Smooth muscle cell (in vitro differentiated cells): ENCODE measurements at regions not wholly inside any gene's neighbourhood (a gene's known extent, or its start where the extent isn't known, plus 50 kb on each side); places are given as distances from the start of the nearest gene placed in this dataset.

Experiments used
- DNase-seq: peaks from one replicate; lab custom pipeline; 2025; ENCODE audit not compliant: unreplicated experiment; lab: John Stamatoyannopoulos, UW
- H2AFZ ChIP-seq: fragments of 200-600 bp; sonication (generic); 2 replicates; pipeline ENCODE4 v1.6.0; 2016; ENCODE audit warnings: antibody characterized with exemption, low read depth, mild to moderate bottlenecking
- H3F3A ChIP-seq: fragments of 200-600 bp; sonication (generic); 2 replicates; pipeline ENCODE4 v1.6.0; 2017; ENCODE audit warnings: antibody characterized with exemption, low read depth
- H3K27ac ChIP-seq: fragments of 200-600 bp; sonication (generic); 2 replicates; pipeline ENCODE4 v1.5.1; 2016; ENCODE audit warnings: low read depth, mild to moderate bottlenecking
- H3K27me3 ChIP-seq: fragments of 200-600 bp; sonication (generic); 2 replicates; pipeline ENCODE4 v1.6.1; 2016; ENCODE audit warnings: low read depth, mild to moderate bottlenecking
- H3K36me3 ChIP-seq: fragments of 200-600 bp; sonication (generic); 2 replicates; pipeline ENCODE4 v1.5.1; 2016; ENCODE audit warnings: low read depth
- H3K4me1 ChIP-seq: fragments of 200-600 bp; sonication (generic); 2 replicates; pipeline ENCODE4 v1.5.1; 2016; ENCODE audit warnings: low read depth
- H3K4me2 ChIP-seq: fragments of 200-600 bp; sonication (generic); 2 replicates; pipeline ENCODE4 v1.6.0; 2016; ENCODE audit warnings: mild to moderate bottlenecking
- H3K4me3 ChIP-seq: fragments of 200-600 bp; sonication (generic); 2 replicates; pipeline ENCODE4 v1.5.1; 2016; ENCODE audit warnings: mild to moderate bottlenecking
- H3K79me2 ChIP-seq: fragments of 200-600 bp; sonication (generic); 2 replicates; pipeline ENCODE4 v1.6.0; 2016; ENCODE audit warnings: low read depth, mild to moderate bottlenecking
- H3K9ac ChIP-seq: fragments of 200-600 bp; sonication (generic); 2 replicates; pipeline ENCODE4 v1.6.0; 2016; ENCODE audit warnings: low read depth
- H3K9me3 ChIP-seq: fragments of 200-600 bp; sonication (generic); replicated peaks from 2 replicates; pipeline ENCODE4 v1.5.1; 2016; ENCODE audit warnings: low read depth
- H4K20me1 ChIP-seq: fragments of 200-600 bp; sonication (generic); 2 replicates; pipeline ENCODE4 v1.6.0; 2016; ENCODE audit warnings: low read depth
- CTCF ChIP-seq: fragments of 200-600 bp; sonication (generic); IDR thresholded peaks from 2 replicates; pipeline ENCODE4 v1.5.1; 2017; ENCODE audit warnings: borderline replicate concordance, mild to moderate bottlenecking, antibody characterized with exemption; ENCODE audit not compliant: insufficient read depth, poor library complexity, severe bottlenecking
- WGBS: methylation state at CpG from one replicate; pipeline ENCODE4 v1.1.7; 2016; ENCODE audit warnings: low lambda C conversion rate; 5-methylcytosine and 5-hydroxymethylcytosine counted together

GRCh38 chr6:139640921-139641320, 266.5 kb upstream of the CITED2 start:
- no peak overlapping the region for H3K9ac ChIP-seq
- no peaks in the 10 kb centered on the region for H3K27me3 ChIP-seq
- no peak for DNase-seq
- H3K27ac ChIP-seq, result no peak overlapping the region
- 94% methylated on average over 4 of the region's 4 CpGs for WGBS
- H3K4me3 ChIP-seq, result no peak overlapping the region
- H3K79me2 ChIP-seq, result no peaks in the 10 kb centered on the region
- no peaks in the 10 kb centered on the region for H3K4me1 ChIP-seq
- H4K20me1 ChIP-seq, result no peaks in the 10 kb centered on the region
- H3K9me3 ChIP-seq, result no peaks in the 10 kb centered on the region
- no peak for TF ChIP-seq CTCF
- no peaks in the 10 kb centered on the region for H3F3A ChIP-seq
- no peak overlapping the region for H2AFZ ChIP-seq
- no peak overlapping the region for H3K4me2 ChIP-seq
- no peaks in the 10 kb centered on the region for H3K36me3 ChIP-seq

- Histone ChIP-seq H3K36me3 (no peaks in the 10 kb centered on the region), H3K27ac (no peak overlapping the region), H3K27me3 (no peaks in the 10 kb centered on the region), H4K20me1 (no peaks in the 10 kb centered on the region), H2AFZ (no peak overlapping the region), H3K79me2 (no peaks in the 10 kb centered on the region), H3K9me3 (no peaks in the 10 kb centered on the region), H3K4me3 (no peak overlapping the region), H3F3A (no peaks in the 10 kb centered on the region), H3K4me1 (no peaks in the 10 kb centered on the region), H3K4me2 (no peak overlapping the region), H3K9ac (no peak overlapping the region)
- DNase-seq, result no peak
- WGBS, result 61% methylated on average over 3 of the region's 3 CpGs
- no peak for TF ChIP-seq CTCF
Observed at GRCh38 chr6:139640448-139640847, 266.0 kb upstream of the CITED2 start.

GRCh38 chr6:139639507-139639906, 265.1 kb upstream of the CITED2 start:
- H3K9me3 ChIP-seq, result no peaks in the 10 kb centered on the region
- 81% methylated on average over 5 of the region's 5 CpGs for WGBS
- H3K4me1 ChIP-seq, result no peaks in the 10 kb centered on the region
- H3K27me3 ChIP-seq, result no peaks in the 10 kb centered on the region
- no peaks in the 10 kb centered on the region for H3K36me3 ChIP-seq
- no peaks in the 10 kb centered on the region for H3F3A ChIP-seq
- H3K9ac ChIP-seq, result no peak overlapping the region
- no peaks in the 10 kb centered on the region for H4K20me1 ChIP-seq
- no peak overlapping the region for H2AFZ ChIP-seq
- no peak for DNase-seq
- no peak overlapping the region for H3K4me3 ChIP-seq
- no peak for TF ChIP-seq CTCF
- no peak overlapping the region for H3K27ac ChIP-seq
- H3K4me2 ChIP-seq, result no peak overlapping the region
- no peaks in the 10 kb centered on the region for H3K79me2 ChIP-seq

GRCh38 chr6:139638179-139638941, 263.9 kb upstream of the CITED2 start:
- Histone ChIP-seq H3K4me3 (no peak overlapping the region), H3K27me3 (no peaks in the 10 kb centered on the region), H4K20me1 (no peaks in the 10 kb centered on the region), H3K4me1 (no peaks in the 10 kb centered on the region), H3K4me2 (no peak overlapping the region), H3K36me3 (no peaks in the 10 kb centered on the region), H3K79me2 (no peaks in the 10 kb centered on the region), H2AFZ (no peak overlapping the region), H3K9me3 (no peaks in the 10 kb centered on the region), H3K27ac (no peak overlapping the region), H3K9ac (no peak overlapping the region), H3F3A (no peaks in the 10 kb centered on the region)
- TF ChIP-seq CTCF, result no peak
- no peak for DNase-seq
- WGBS, result 91% methylated on average over 5 of the region's 5 CpGs
